ENCODE measurements at regions not wholly inside any gene's neighbourhood (a gene's known extent, or its start where the extent isn't known, plus 50 kb on each side); places are given as distances from the start of the nearest gene placed in this dataset.

GRCh38 chr1:105437847-105438246 is 1618.6 kb upstream of the PRMT6 start:
- CTCF ChIA-PET (ENCODE audit: unreplicated experiment) = no interaction called here
- no peak overlapping the region for H3K27ac ChIP-seq (ENCODE audit: low read depth, low read length, poor library complexity, severe bottlenecking)
- no peaks in the 10 kb centered on the region for H3K36me3 ChIP-seq (ENCODE audit: insufficient read depth, low read length)
- no peaks in the 10 kb centered on the region for H4K20me1 ChIP-seq (ENCODE audit: insufficient read depth, low read length)
- H3K9me2 ChIP-seq (ENCODE audit: insufficient read depth, low read length) = no peaks in the 10 kb centered on the region
- POLR2A ChIA-PET = no interaction called here
- DNase-seq (ENCODE audit: low spot score) = no peak
- no TSS peak for BruUV-seq (replicated peaks)
- H3K4me3 ChIP-seq (ENCODE audit: low read depth, low read length, poor library complexity, severe bottlenecking) = no peak overlapping the region
- no peak overlapping the region for H2AFZ ChIP-seq (ENCODE audit: low read length)
- H3K4me2 ChIP-seq (ENCODE audit: low read length) = no peak overlapping the region
- H3K4me1 ChIP-seq (ENCODE audit: insufficient read depth, low read length, poor library complexity, severe bottlenecking) = no peaks in the 10 kb centered on the region
- intact Hi-C loops (cut with micrococcal nuclease; ENCODE audit: unreplicated experiment) = no loop called here
- no peaks in the 10 kb centered on the region for H3K79me2 ChIP-seq (ENCODE audit: insufficient read depth, low read depth, low read length)
- TF ChIP-seq CTCF (conservative IDR thresholded peaks at IDR 0.05; ENCODE audit: low read length) (no peak), EZH2phosphoT487 (IDR thresholded peaks at IDR 0.05; ENCODE audit: borderline replicate concordance, low read depth, low read length) (no peak)
- H3K9me3 ChIP-seq (ENCODE audit: low read length) = no peaks in the 10 kb centered on the region

- H3K9me3 ChIP-seq (ENCODE audit: low read length) = no peaks in the 10 kb centered on the region
- no peaks in the 10 kb centered on the region for H3K4me1 ChIP-seq (ENCODE audit: insufficient read depth, low read length, poor library complexity, severe bottlenecking)
- H3K27ac ChIP-seq (ENCODE audit: low read depth, low read length, poor library complexity, severe bottlenecking) = no peak overlapping the region
- ChIA-PET CTCF (ENCODE audit: unreplicated experiment) (no interaction called here), POLR2A (interaction anchor here (1.0 to 1.2 kb wide), 2 partner anchors 10 to 13 kb away, joined by 3 to 4 read pairs; no protein-coding TSS in a partner anchor)
- DNase-seq (ENCODE audit: low spot score) = no peak
- H3K4me2 ChIP-seq (ENCODE audit: low read length) = no peak overlapping the region
- TF ChIP-seq EZH2phosphoT487 (IDR thresholded peaks at IDR 0.05; ENCODE audit: borderline replicate concordance, low read depth, low read length) (no peak), CTCF (conservative IDR thresholded peaks at IDR 0.05; ENCODE audit: low read length) (no peak)
- H2AFZ ChIP-seq (ENCODE audit: low read length) = no peak overlapping the region
- H3K36me3 ChIP-seq (ENCODE audit: insufficient read depth, low read length) = no peaks in the 10 kb centered on the region
- H3K79me2 ChIP-seq (ENCODE audit: insufficient read depth, low read depth, low read length) = no peaks in the 10 kb centered on the region
- intact Hi-C loops (cut with micrococcal nuclease; ENCODE audit: unreplicated experiment) = no loop called here
- no peak overlapping the region for H3K4me3 ChIP-seq (ENCODE audit: low read depth, low read length, poor library complexity, severe bottlenecking)
- H3K9me2 ChIP-seq (ENCODE audit: insufficient read depth, low read length) = no peaks in the 10 kb centered on the region
- no peaks in the 10 kb centered on the region for H4K20me1 ChIP-seq (ENCODE audit: insufficient read depth, low read length)
- no TSS peak for BruUV-seq (replicated peaks)
Observed at GRCh38 chr1:105442901-105443300, 1613.6 kb upstream of the PRMT6 start.

- no peaks in the 10 kb centered on the region for H3K9me3 ChIP-seq (ENCODE audit: low read length)
- H2AFZ ChIP-seq (ENCODE audit: low read length) = no peak overlapping the region
- H4K20me1 ChIP-seq (ENCODE audit: insufficient read depth, low read length) = no peaks in the 10 kb centered on the region
- no peak overlapping the region for H3K27ac ChIP-seq (ENCODE audit: low read depth, low read length, poor library complexity, severe bottlenecking)
- TF ChIP-seq EZH2phosphoT487 (IDR thresholded peaks at IDR 0.05; ENCODE audit: borderline replicate concordance, low read depth, low read length) (no peak), CTCF (conservative IDR thresholded peaks at IDR 0.05; ENCODE audit: low read length) (no peak)
- no TSS peak for BruUV-seq (replicated peaks)
- H3K4me2 ChIP-seq (ENCODE audit: low read length) = no peak overlapping the region
- no peak for DNase-seq (ENCODE audit: low spot score)
- no peaks in the 10 kb centered on the region for H3K4me1 ChIP-seq (ENCODE audit: insufficient read depth, low read length, poor library complexity, severe bottlenecking)
- H3K36me3 ChIP-seq (ENCODE audit: insufficient read depth, low read length) = no peaks in the 10 kb centered on the region
- no peaks in the 10 kb centered on the region for H3K79me2 ChIP-seq (ENCODE audit: insufficient read depth, low read depth, low read length)
- POLR2A ChIA-PET = interaction anchor here (0.8 kb wide), 1 partner anchor 24 kb away, joined by 3 read pairs; no protein-coding TSS in a partner anchor
- H3K4me3 ChIP-seq (ENCODE audit: low read depth, low read length, poor library complexity, severe bottlenecking) = no peak overlapping the region
- no peaks in the 10 kb centered on the region for H3K9me2 ChIP-seq (ENCODE audit: insufficient read depth, low read length)
- CTCF ChIA-PET (ENCODE audit: unreplicated experiment) = no interaction called here
- intact Hi-C loops (cut with micrococcal nuclease; ENCODE audit: unreplicated experiment) = no loop called here
Observed at GRCh38 chr1:105459759-105460158, 1596.7 kb upstream of the PRMT6 start.

Measured in OCI-LY7 (cell line).